ENCODE measurements at regions not wholly inside any gene's neighbourhood (a gene's known extent, or its start where the extent isn't known, plus 50 kb on each side); places are given as distances from the start of the nearest gene placed in this dataset.

DNA sequence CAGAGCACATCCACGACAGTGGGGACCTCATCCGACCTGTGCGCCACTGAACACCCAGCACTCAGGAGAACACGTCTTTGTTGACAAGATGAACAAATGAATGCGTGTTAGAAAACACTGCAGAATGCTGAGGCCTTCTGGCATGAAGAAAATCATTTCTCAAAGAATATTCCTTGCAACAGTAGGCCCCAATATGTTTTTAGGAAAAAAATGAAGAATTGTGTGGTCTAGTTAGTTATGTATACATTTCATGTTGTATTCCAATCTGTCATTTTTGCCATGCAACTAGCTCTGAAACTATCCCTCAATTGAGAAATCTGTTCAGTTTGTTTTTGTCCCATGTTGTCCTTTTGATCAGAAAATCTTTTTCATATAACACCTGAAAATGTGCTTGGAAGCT lies 77.4 kb upstream of the MAD2L1 start:
- DNase-seq (ENCODE audit: low read depth, low spot score) (no peak), ATAC-seq (no peak)
- no TSS peak for BruUV-seq (replicated peaks)
- H3K27me3 ChIP-seq (ENCODE audit: control insufficient read depth, insufficient read depth, low read length): no peaks in the 10 kb centered on the region
- TF ChIP-seq POLR2AphosphoS5 (IDR thresholded peaks at IDR 0.05; ENCODE audit: low read depth, low read length) (no peak), TCF7L2 (IDR thresholded peaks at IDR 0.05; ENCODE audit: low read depth, low read length) (no peak), SIN3A (IDR thresholded peaks at IDR 0.05; ENCODE audit: borderline replicate concordance, insufficient read depth, low read depth, low read length) (no peak)
- TF ChIP-seq, protein P1, sequence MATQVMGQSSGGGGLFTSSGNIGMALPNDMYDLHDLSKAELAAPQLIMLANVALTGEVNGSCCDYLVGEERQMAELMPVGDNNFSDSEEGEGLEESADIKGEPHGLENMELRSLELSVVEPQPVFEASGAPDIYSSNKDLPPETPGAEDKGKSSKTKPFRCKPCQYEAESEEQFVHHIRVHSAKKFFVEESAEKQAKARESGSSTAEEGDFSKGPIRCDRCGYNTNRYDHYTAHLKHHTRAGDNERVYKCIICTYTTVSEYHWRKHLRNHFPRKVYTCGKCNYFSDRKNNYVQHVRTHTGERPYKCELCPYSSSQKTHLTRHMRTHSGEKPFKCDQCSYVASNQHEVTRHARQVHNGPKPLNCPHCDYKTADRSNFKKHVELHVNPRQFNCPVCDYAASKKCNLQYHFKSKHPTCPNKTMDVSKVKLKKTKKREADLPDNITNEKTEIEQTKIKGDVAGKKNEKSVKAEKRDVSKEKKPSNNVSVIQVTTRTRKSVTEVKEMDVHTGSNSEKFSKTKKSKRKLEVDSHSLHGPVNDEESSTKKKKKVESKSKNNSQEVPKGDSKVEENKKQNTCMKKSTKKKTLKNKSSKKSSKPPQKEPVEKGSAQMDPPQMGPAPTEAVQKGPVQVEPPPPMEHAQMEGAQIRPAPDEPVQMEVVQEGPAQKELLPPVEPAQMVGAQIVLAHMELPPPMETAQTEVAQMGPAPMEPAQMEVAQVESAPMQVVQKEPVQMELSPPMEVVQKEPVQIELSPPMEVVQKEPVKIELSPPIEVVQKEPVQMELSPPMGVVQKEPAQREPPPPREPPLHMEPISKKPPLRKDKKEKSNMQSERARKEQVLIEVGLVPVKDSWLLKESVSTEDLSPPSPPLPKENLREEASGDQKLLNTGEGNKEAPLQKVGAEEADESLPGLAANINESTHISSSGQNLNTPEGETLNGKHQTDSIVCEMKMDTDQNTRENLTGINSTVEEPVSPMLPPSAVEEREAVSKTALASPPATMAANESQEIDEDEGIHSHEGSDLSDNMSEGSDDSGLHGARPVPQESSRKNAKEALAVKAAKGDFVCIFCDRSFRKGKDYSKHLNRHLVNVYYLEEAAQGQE (IDR thresholded peaks at IDR 0.05; ENCODE audit: insufficient read depth in 1 of 2, low read depth in 2 of 2, low read length in 1 of 2): no peak
- TF ChIP-seq, protein P2, sequence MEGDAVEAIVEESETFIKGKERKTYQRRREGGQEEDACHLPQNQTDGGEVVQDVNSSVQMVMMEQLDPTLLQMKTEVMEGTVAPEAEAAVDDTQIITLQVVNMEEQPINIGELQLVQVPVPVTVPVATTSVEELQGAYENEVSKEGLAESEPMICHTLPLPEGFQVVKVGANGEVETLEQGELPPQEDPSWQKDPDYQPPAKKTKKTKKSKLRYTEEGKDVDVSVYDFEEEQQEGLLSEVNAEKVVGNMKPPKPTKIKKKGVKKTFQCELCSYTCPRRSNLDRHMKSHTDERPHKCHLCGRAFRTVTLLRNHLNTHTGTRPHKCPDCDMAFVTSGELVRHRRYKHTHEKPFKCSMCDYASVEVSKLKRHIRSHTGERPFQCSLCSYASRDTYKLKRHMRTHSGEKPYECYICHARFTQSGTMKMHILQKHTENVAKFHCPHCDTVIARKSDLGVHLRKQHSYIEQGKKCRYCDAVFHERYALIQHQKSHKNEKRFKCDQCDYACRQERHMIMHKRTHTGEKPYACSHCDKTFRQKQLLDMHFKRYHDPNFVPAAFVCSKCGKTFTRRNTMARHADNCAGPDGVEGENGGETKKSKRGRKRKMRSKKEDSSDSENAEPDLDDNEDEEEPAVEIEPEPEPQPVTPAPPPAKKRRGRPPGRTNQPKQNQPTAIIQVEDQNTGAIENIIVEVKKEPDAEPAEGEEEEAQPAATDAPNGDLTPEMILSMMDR (IDR thresholded peaks at IDR 0.05): no peak
- no peak overlapping the region for H3K4me3 ChIP-seq (ENCODE audit: low read depth in 2 of 2, low read length in 2 of 2)
- intact Hi-C loops (cut with micrococcal nuclease; ENCODE audit: unreplicated experiment): no loop called here
- H3K27ac ChIP-seq (ENCODE audit: low read length): no peak overlapping the region
- in situ Hi-C loops (cut with HindIII; ENCODE audit: low pct_unique_long_range_greater_than_20kb, low sequenced_read_pairs): no loop called here
- no peaks in the 10 kb centered on the region for H3K9me3 ChIP-seq (ENCODE audit: control insufficient read depth, insufficient read depth, low read depth, low read length)
- H3K36me3 ChIP-seq (ENCODE audit: control insufficient read depth, insufficient read depth, low read length): no peaks in the 10 kb centered on the region
- POLR2A ChIA-PET: no interaction called here
- no peaks in the 10 kb centered on the region for H3K4me1 ChIP-seq (ENCODE audit: control insufficient read depth, insufficient read depth, low read length)
- CTCF ChIA-PET: no interaction called here

DNA sequence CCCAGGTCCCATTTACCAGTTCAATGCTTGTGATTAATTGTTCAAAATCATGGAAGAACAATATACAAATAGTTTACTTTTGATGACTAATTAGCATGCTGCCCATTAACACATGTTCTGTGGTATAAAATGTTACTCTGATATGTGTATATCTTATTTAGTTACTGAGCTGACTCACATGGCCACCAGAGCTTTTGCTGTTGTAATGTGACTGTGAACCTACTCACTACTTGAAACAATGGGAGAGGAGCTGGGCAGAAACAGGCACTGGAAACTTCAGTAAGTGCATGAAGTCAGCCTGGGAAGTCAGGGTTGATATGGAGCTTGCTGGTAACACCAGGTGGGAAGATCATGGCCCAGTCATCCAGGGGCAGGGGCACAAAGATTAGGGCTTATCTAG lies 72.7 kb upstream of the MAD2L1 start:
- TF ChIP-seq POLR2AphosphoS5 (IDR thresholded peaks at IDR 0.05; ENCODE audit: low read depth, low read length) (no peak), SIN3A (IDR thresholded peaks at IDR 0.05; ENCODE audit: borderline replicate concordance, insufficient read depth, low read depth, low read length) (no peak), TCF7L2 (IDR thresholded peaks at IDR 0.05; ENCODE audit: low read depth, low read length) (no peak)
- TF ChIP-seq, protein P2 (IDR thresholded peaks at IDR 0.05): no peak
- TF ChIP-seq, protein P1 (IDR thresholded peaks at IDR 0.05; ENCODE audit: insufficient read depth in 1 of 2, low read depth in 2 of 2, low read length in 1 of 2): no peak
- intact Hi-C loops (cut with micrococcal nuclease; ENCODE audit: unreplicated experiment): no loop called here

More for the DNA sequence above, 72.7 kb upstream of the MAD2L1 start:
- POLR2A ChIA-PET: no interaction called here
- ATAC-seq (no peak), DNase-seq (ENCODE audit: low read depth, low spot score) (no peak)
- BruUV-seq (replicated peaks): no TSS peak
- H3K27me3 ChIP-seq (ENCODE audit: control insufficient read depth, insufficient read depth, low read length): no peaks in the 10 kb centered on the region
- H3K4me1 ChIP-seq (ENCODE audit: control insufficient read depth, insufficient read depth, low read length): no peaks in the 10 kb centered on the region
- CTCF ChIA-PET: no interaction called here
- in situ Hi-C loops (cut with HindIII; ENCODE audit: low pct_unique_long_range_greater_than_20kb, low sequenced_read_pairs): no loop called here
- H3K9me3 ChIP-seq (ENCODE audit: control insufficient read depth, insufficient read depth, low read depth, low read length): no peaks in the 10 kb centered on the region
- H3K27ac ChIP-seq (ENCODE audit: low read length): no peak overlapping the region
- no peak overlapping the region for H3K4me3 ChIP-seq (ENCODE audit: low read depth in 2 of 2, low read length in 2 of 2)
- H3K36me3 ChIP-seq (ENCODE audit: control insufficient read depth, insufficient read depth, low read length): no peaks in the 10 kb centered on the region

Measured in Panc1 (cell line).